ENCODE measurements at regions not wholly inside any gene's neighbourhood (a gene's known extent, or its start where the extent isn't known, plus 50 kb on each side); places are given as distances from the start of the nearest gene placed in this dataset.

GRCh38 chr10:3992382-3993178, 207.6 kb upstream of the KLF6 start:
- ChIA-PET POLR2A (no interaction called here), CTCF (no interaction called here)
- TF ChIP-seq, protein P1, sequence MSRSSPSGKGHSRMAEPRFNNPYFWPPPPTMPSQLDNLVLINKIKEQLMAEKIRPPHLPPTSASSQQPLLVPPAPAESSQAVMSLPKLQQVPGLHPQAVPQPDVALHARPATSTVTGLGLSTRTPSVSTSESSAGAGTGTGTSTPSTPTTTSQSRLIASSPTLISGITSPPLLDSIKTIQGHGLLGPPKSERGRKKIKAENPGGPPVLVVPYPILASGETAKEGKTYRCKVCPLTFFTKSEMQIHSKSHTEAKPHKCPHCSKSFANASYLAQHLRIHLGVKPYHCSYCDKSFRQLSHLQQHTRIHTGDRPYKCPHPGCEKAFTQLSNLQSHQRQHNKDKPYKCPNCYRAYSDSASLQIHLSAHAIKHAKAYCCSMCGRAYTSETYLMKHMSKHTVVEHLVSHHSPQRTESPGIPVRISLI (tag by site-specific recombination; IDR thresholded peaks at IDR 0.05), result no peak
- TF ChIP-seq ZFHX2 (tag by site-specific recombination; conservative IDR thresholded peaks at IDR 0.05), result peak; percentile 71
- no peak for TF ChIP-seq ZSCAN23 (tag by site-specific recombination; IDR thresholded peaks at IDR 0.05)
- no peak for TF ChIP-seq TCF7L2 (IDR thresholded peaks at IDR 0.05; ENCODE audit: borderline replicate concordance, low read depth, low read length)
- TF ChIP-seq EGR2 (tag by site-specific recombination; IDR thresholded peaks at IDR 0.05; ENCODE audit: low read depth), result peak; percentile 69
- no peak overlapping the region for H3K4me3 ChIP-seq (ENCODE audit: low read depth, low read length)
- no peaks in the 10 kb centered on the region for H3K4me1 ChIP-seq (ENCODE audit: control insufficient read depth, insufficient read depth, low read length)
- H3K36me3 ChIP-seq (ENCODE audit: control insufficient read depth in 2 of 2, insufficient read depth in 1 of 2, low read length in 2 of 2), result no peaks in the 10 kb centered on the region
- no peak overlapping the region for H3K27ac ChIP-seq (ENCODE audit: extremely low read depth, low read depth, low read length)
- no peaks in the 10 kb centered on the region for H3K9me3 ChIP-seq (ENCODE audit: control insufficient read depth, insufficient read depth, low read depth, low read length)

GRCh38 chr10:3990307-3990706, 205.3 kb upstream of the KLF6 start:
- CTCF ChIA-PET, result no interaction called here
- Histone ChIP-seq H3K9me3 (ENCODE audit: control insufficient read depth, insufficient read depth, low read depth, low read length) (no peaks in the 10 kb centered on the region), H3K36me3 (ENCODE audit: control insufficient read depth in 2 of 2, insufficient read depth in 1 of 2, low read length in 2 of 2) (no peaks in the 10 kb centered on the region), H3K4me1 (ENCODE audit: control insufficient read depth, insufficient read depth, low read length) (no peaks in the 10 kb centered on the region), H3K27ac (ENCODE audit: extremely low read depth, low read depth, low read length) (no peak overlapping the region), H3K4me3 (ENCODE audit: low read depth, low read length) (no peak overlapping the region)
- TF ChIP-seq ZNF157 (tag by site-specific recombination; IDR thresholded peaks at IDR 0.05) (no peak), ZNF23 (tag by site-specific recombination; IDR thresholded peaks at IDR 0.05; ENCODE audit: borderline replicate concordance) (no peak), ZNF747 (tag by site-specific recombination; IDR thresholded peaks at IDR 0.05) (no peak), YY1 (tag by site-specific recombination; IDR thresholded peaks at IDR 0.05) (no peak), MYNN (tag by site-specific recombination; IDR thresholded peaks at IDR 0.05; ENCODE audit: borderline replicate concordance) (no peak), ZBTB20 (tag by site-specific recombination; IDR thresholded peaks at IDR 0.05) (no peak), ZNF830 (tag by site-specific recombination; IDR thresholded peaks at IDR 0.05; ENCODE audit: low read depth) (no peak), ZBTB7A (tag by site-specific recombination; IDR thresholded peaks at IDR 0.05; ENCODE audit: low read depth) (no peak), ZNF768 (tag by site-specific recombination; IDR thresholded peaks at IDR 0.05) (no peak), ZNF530 (tag by site-specific recombination; IDR thresholded peaks at IDR 0.05; ENCODE audit: low read depth) (no peak), ZNF202 (tag by site-specific recombination; IDR thresholded peaks at IDR 0.05; ENCODE audit: borderline replicate concordance) (no peak), ZNF677 (tag by site-specific recombination; IDR thresholded peaks at IDR 0.05) (no peak), ZNF785 (tag by site-specific recombination; IDR thresholded peaks at IDR 0.05) (no peak), ZBTB21 (tag by site-specific recombination; IDR thresholded peaks at IDR 0.05) (no peak), ZNF416 (tag by site-specific recombination; IDR thresholded peaks at IDR 0.05) (no peak), ZNF169 (tag by site-specific recombination; IDR thresholded peaks at IDR 0.05) (no peak), SETDB1 (IDR thresholded peaks at IDR 0.05; ENCODE audit: insufficient read length, low read length) (no peak), ZIC2 (tag by site-specific recombination; IDR thresholded peaks at IDR 0.05) (no peak), ZNF621 (tag by site-specific recombination; IDR thresholded peaks at IDR 0.05) (no peak)
- POLR2A ChIA-PET, result no interaction called here
